CD4-positive, alpha-beta T cell (primary cell): ENCODE measurements at regions not wholly inside any gene's neighbourhood (a gene's known extent, or its start where the extent isn't known, plus 50 kb on each side); places are given as distances from the start of the nearest gene placed in this dataset.

Source experiments
- ATAC-seq: fragments of 200-7000 bp; cut with Tn5 transposase; one replicate; pipeline ENCODE4 v1.10.0; 2022; ENCODE audit warnings: mild to moderate bottlenecking; ENCODE audit not compliant: poor library complexity
- CTCF ChIA-PET: fragments of 350-600 bp; sonication (Branson Sonifier 250); formaldehyde crosslinking; loops from one replicate; lab custom pipeline; 2021; ENCODE audit warnings: antibody characterized with exemption, inconsistent platforms; lab: Charles Lee
- POLR2A ChIA-PET: fragments of 350-600 bp; sonication (Branson Sonifier 250); formaldehyde crosslinking; loops from one replicate; lab custom pipeline; 2021; ENCODE audit warnings: antibody characterized with exemption, inconsistent platforms; lab: Charles Lee
- DNase-seq, 14 experiments: peaks; one replicate each; pipeline ENCODE4 v3.0.0-alpha.2; 2013 to 2020; ENCODE audit warnings: mixed read lengths in 2 of 14
- H3K27ac ChIP-seq, 2 donors: one replicate each; pipeline versions ENCODE4 v1.5.1 to v1.7.0; 2013; ENCODE audit warnings: low read length in 2 of 2, low read depth in 1 of 2, mild to moderate bottlenecking in 1 of 2
- H3K27me3 ChIP-seq, 2 experiments: 1 replicate in 1 of 2; 2 replicates in 1 of 2; pipeline versions ENCODE4 v1.6.1 to v1.7.0; 2013; ENCODE audit warnings: low read length in 2 of 2, control low read depth in 1 of 2, mild to moderate bottlenecking in 1 of 2, moderate library complexity in 1 of 2; ENCODE audit not compliant: insufficient read depth in 2 of 2, control insufficient read depth in 1 of 2
- H3K36me3 ChIP-seq: one replicate; pipeline ENCODE4 v1.6.1; 2013; ENCODE audit warnings: low read length, control low read depth; ENCODE audit not compliant: insufficient read depth
- H3K4me1 ChIP-seq: one replicate; pipeline ENCODE4 v1.6.1; 2013; ENCODE audit warnings: low read length, control low read depth; ENCODE audit not compliant: insufficient read depth
- H3K4me3 ChIP-seq: one replicate; pipeline ENCODE4 v1.5.1; 2013; ENCODE audit warnings: mild to moderate bottlenecking, low read length, moderate library complexity
- H3K9me3 ChIP-seq, 2 experiments: 1 replicate in 1 of 2; 2 replicates in 1 of 2; pipeline versions ENCODE4 v1.6.1 to v1.7.0; 2013; ENCODE audit warnings: low read length in 2 of 2, mild to moderate bottlenecking in 2 of 2, control low read depth in 1 of 2, moderate library complexity in 1 of 2; ENCODE audit not compliant: control insufficient read depth in 1 of 2, insufficient read depth in 1 of 2
- H3K27ac Mint-ChIP-seq: one replicate; pipeline ENCODE4 v1.8.0; 2020; ENCODE audit warnings: mixed read lengths
- H3K27me3 Mint-ChIP-seq: one replicate; pipeline ENCODE4 v1.8.0; 2021; ENCODE audit warnings: mixed read lengths
- H3K36me3 Mint-ChIP-seq: one replicate; pipeline ENCODE4 v1.8.0; 2021; ENCODE audit warnings: low read depth, mixed read lengths
- H3K4me1 Mint-ChIP-seq: one replicate; pipeline ENCODE4 v1.8.0; 2021; ENCODE audit warnings: low read depth, mixed read lengths
- H3K4me3 Mint-ChIP-seq: one replicate; pipeline ENCODE4 v1.8.0; 2020; ENCODE audit warnings: mild to moderate bottlenecking, mixed read lengths
- H3K9me3 Mint-ChIP-seq: one replicate; pipeline ENCODE4 v1.8.0; 2020; ENCODE audit warnings: mixed read lengths
- intact Hi-C, 2 experiments: fragments of 100-400 bp; cut with DNase I in 1 of 2; cut with micrococcal nuclease in 1 of 2; formaldehyde crosslinking; loops; one replicate each; pipeline versions ENCODE4 v1.15.1 to v1.9.0; 2023 to 2025; cut with DNase I, micrococcal nuclease
- TF ChIP-seq, protein P1 (sequence below): fragments of 200-600 bp; IDR thresholded peaks from one replicate; pipeline ENCODE4 v1.8.0; 2022; ENCODE audit warnings: antibody characterized with exemption, mild to moderate bottlenecking

DNA sequence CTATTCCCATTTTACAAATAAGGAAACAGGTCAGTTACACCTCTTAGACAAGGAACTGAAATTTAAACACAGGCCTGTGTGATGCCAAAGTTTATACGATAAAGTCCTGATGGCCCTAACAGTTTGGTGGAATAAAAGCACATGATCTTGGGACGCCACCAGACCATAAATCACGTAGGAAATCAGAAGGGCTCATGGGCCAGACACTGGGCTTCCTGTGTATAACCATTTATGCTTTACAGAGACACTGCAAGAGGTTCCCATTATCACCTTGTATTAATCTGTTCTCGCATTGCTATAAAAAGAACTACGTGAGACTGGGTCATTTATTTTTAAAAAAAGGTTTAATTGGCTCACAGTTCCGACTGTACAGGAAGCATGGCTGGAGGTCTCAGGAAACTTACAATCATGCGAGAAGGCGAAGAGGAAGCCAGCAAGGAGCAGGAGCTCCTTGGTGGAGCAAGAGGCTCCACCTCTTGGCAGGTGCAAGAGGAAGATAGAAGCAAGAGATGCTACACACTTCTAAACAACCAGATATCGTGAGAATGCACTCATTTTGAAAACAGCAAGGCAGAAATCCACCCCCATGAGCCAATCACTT, 124.0 kb upstream of the MON1B start:
- CTCF ChIA-PET, result no interaction called here
- H3K4me3 Mint-ChIP-seq, result no peak overlapping the region
- H3K36me3 ChIP-seq, result no peaks in the 10 kb centered on the region
- no peak for ATAC-seq
- H3K27ac Mint-ChIP-seq, result no peak overlapping the region
- H3K27me3 ChIP-seq, result no peaks in the 10 kb centered on the region
- H3K27ac ChIP-seq, result no peak overlapping the region
- DNase-seq, result no peak
- no peaks in the 10 kb centered on the region for H3K9me3 ChIP-seq
- POLR2A ChIA-PET, result no interaction called here
- TF ChIP-seq, protein P1, sequence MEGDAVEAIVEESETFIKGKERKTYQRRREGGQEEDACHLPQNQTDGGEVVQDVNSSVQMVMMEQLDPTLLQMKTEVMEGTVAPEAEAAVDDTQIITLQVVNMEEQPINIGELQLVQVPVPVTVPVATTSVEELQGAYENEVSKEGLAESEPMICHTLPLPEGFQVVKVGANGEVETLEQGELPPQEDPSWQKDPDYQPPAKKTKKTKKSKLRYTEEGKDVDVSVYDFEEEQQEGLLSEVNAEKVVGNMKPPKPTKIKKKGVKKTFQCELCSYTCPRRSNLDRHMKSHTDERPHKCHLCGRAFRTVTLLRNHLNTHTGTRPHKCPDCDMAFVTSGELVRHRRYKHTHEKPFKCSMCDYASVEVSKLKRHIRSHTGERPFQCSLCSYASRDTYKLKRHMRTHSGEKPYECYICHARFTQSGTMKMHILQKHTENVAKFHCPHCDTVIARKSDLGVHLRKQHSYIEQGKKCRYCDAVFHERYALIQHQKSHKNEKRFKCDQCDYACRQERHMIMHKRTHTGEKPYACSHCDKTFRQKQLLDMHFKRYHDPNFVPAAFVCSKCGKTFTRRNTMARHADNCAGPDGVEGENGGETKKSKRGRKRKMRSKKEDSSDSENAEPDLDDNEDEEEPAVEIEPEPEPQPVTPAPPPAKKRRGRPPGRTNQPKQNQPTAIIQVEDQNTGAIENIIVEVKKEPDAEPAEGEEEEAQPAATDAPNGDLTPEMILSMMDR, result no peak
- H3K9me3 Mint-ChIP-seq, result no peaks in the 10 kb centered on the region
- no peaks in the 10 kb centered on the region for H3K4me1 ChIP-seq
- H3K27me3 Mint-ChIP-seq, result peaks cover 27% of the 10 kb centered on the region
- intact Hi-C loops, result no loop called here
- H3K4me1 Mint-ChIP-seq, result no peaks in the 10 kb centered on the region
- no peak overlapping the region for H3K4me3 ChIP-seq
- no peaks in the 10 kb centered on the region for H3K36me3 Mint-ChIP-seq

DNA sequence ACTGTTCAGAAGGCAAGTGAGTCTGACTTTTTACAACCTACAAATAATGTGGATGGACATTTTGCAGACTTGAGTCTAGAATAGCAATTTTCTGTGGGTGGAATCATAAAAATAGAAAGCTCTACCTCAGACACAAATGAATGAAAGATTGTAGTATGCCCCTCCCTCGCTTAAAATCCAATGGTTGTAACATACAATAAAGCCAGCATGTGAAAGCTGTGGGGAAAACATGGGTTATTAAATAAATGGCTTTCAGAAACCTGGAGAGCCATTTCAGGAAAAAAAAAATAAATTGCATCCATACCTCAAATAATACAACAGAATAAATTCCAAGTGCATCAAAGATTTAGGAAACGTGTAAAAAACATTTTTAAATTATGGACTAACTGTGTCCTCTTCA, 123.1 kb upstream of the MON1B start:
- CTCF ChIA-PET, result no interaction called here
- TF ChIP-seq, protein P1, result no peak

DNA sequence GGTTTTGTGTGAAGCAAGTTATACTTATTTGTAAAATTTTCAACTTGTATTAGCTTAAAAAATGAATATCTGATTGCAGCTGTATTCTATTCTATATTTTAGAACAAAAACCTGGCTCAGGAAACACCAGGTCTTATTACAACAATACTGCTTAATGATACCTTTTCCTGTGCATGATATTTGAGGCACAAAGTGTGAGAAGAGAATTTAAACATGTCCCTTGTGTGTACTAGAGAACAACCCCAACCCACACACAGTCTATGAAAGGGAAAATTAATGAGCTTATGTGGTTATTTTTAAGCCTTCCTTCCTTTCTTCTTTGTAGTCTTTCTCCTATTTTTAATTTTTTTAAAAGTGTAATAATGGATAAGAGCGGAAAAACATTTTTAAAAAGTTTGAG, 122.6 kb upstream of the MON1B start:
- no peaks in the 10 kb centered on the region for H3K9me3 ChIP-seq
- ChIA-PET CTCF (no interaction called here), POLR2A (no interaction called here)
- Mint-ChIP-seq H3K36me3 (no peaks in the 10 kb centered on the region), H3K27me3 (peaks cover 27% of the 10 kb centered on the region), H3K9me3 (no peaks in the 10 kb centered on the region), H3K27ac (no peak overlapping the region), H3K4me1 (no peaks in the 10 kb centered on the region), H3K4me3 (no peak overlapping the region)
- H3K4me3 ChIP-seq, result no peak overlapping the region
- TF ChIP-seq, protein P1, result no peak
- ATAC-seq, result no peak
- intact Hi-C loops, result no loop called here
- H3K27ac ChIP-seq, result no peak overlapping the region
- no peaks in the 10 kb centered on the region for H3K36me3 ChIP-seq
- no peaks in the 10 kb centered on the region for H3K4me1 ChIP-seq
- no peaks in the 10 kb centered on the region for H3K27me3 ChIP-seq
- DNase-seq, result no peak

More for the DNA sequence above, 123.1 kb upstream of the MON1B start:
- H3K4me1 Mint-ChIP-seq, result no peaks in the 10 kb centered on the region
- H3K27ac Mint-ChIP-seq, result no peak overlapping the region
- intact Hi-C loops, result no loop called here
- no peaks in the 10 kb centered on the region for H3K27me3 ChIP-seq
- no peaks in the 10 kb centered on the region for H3K9me3 Mint-ChIP-seq
- H3K27me3 Mint-ChIP-seq, result peaks cover 27% of the 10 kb centered on the region
- POLR2A ChIA-PET, result no interaction called here
- H3K36me3 Mint-ChIP-seq, result no peaks in the 10 kb centered on the region
- ATAC-seq (no peak), DNase-seq (no peak)
- no peak overlapping the region for H3K4me3 Mint-ChIP-seq
- no peaks in the 10 kb centered on the region for H3K36me3 ChIP-seq
- no peak overlapping the region for H3K27ac ChIP-seq
- no peak overlapping the region for H3K4me3 ChIP-seq
- no peaks in the 10 kb centered on the region for H3K4me1 ChIP-seq
- H3K9me3 ChIP-seq, result no peaks in the 10 kb centered on the region
